K562 (cell line): ENCODE measurements at regions not wholly inside any gene's neighbourhood (a gene's known extent, or its start where the extent isn't known, plus 50 kb on each side); places are given as distances from the start of the nearest gene placed in this dataset.

Source experiments
- ARID3B ChIP-seq: fragments of 250-450 bp; sonication (Bioruptor Pico); IDR thresholded peaks from 2 replicates; pipeline ENCODE4 v1.4.0; 2020; ENCODE audit warnings: borderline replicate concordance
- CHAMP1 ChIP-seq: fragments of 450-650 bp; IDR thresholded peaks from 2 replicates; pipeline ENCODE4 v1.6.1; 2016; ENCODE audit warnings: mild to moderate bottlenecking
- DIDO1 ChIP-seq: fragments of 450-650 bp; IDR thresholded peaks from 2 replicates; pipeline ENCODE4 v1.6.1; 2016; ENCODE audit warnings: low read depth, missing biosample characterization, missing genetic modification characterization
- ETS1 ChIP-seq: conservative IDR thresholded peaks from 2 replicates; pipeline ENCODE4 v1.6.1; 2011; ENCODE audit warnings: low read depth, mild to moderate bottlenecking, low read length; ENCODE audit not compliant: control insufficient read depth
- EZH2 ChIP-seq: IDR thresholded peaks from 2 replicates; pipeline ENCODE4 v1.6.1; 2012; ENCODE audit warnings: low read depth, mild to moderate bottlenecking, inconsistent platforms, low read length, borderline replicate concordance
- GTF3C2 ChIP-seq: IDR thresholded peaks from 3 replicates; pipeline ENCODE4 v1.6.1; 2011; ENCODE audit warnings: borderline replicate concordance, mild to moderate bottlenecking, moderate library complexity; ENCODE audit not compliant: insufficient read length; ENCODE audit errors: extremely low read depth
- KDM2B ChIP-seq: fragments of 250-450 bp; sonication (Bioruptor Pico); IDR thresholded peaks from 2 replicates; pipeline ENCODE4 v1.8.0; 2021; ENCODE audit warnings: mild to moderate bottlenecking, moderate library complexity
- KLF16 ChIP-seq: IDR thresholded peaks from 2 replicates; pipeline ENCODE4 v1.6.1; 2016; ENCODE audit warnings: antibody characterized with exemption
- MBD2 ChIP-seq: sonication (generic); IDR thresholded peaks from 2 replicates; pipeline ENCODE4 v1.6.1; 2016; ENCODE audit warnings: low read depth, borderline replicate concordance
- SMAD3 ChIP-seq: fragments of 450-650 bp; formaldehyde crosslinking; conservative IDR thresholded peaks from 2 replicates; pipeline ENCODE4 v1.4.0; 2020; ENCODE audit warnings: mild to moderate bottlenecking
- TCF7 ChIP-seq: sonication (generic); IDR thresholded peaks from 2 replicates; pipeline ENCODE4 v1.6.1; 2016; ENCODE audit warnings: antibody characterized with exemption, borderline replicate concordance
- ZBTB11 ChIP-seq, 3 experiments: fragments of 200-800 bp in 1 of 3; fragments of 250-450 bp in 1 of 3; fragments of 450-650 bp in 1 of 3; sonication (Bioruptor Pico) in 1 of 3; sonication (Bioruptor generic) in 1 of 3; formaldehyde crosslinking in 1 of 3; IDR thresholded peaks; 2 replicates each; pipeline versions ENCODE4 v1.6.1 to v1.8.0; 2016 to 2022; ENCODE audit warnings: mild to moderate bottlenecking in 2 of 3, missing genetic modification characterization in 2 of 3, missing compliant biosample characterization in 1 of 3, moderate library complexity in 1 of 3
- ZNF717 ChIP-seq: fragments of 250-450 bp; sonication (Bioruptor Pico); IDR thresholded peaks from 2 replicates; pipeline ENCODE4 v1.5.0; 2021
- ZNF830 ChIP-seq: fragments of 250-450 bp; sonication (Bioruptor Pico); IDR thresholded peaks from 2 replicates; pipeline ENCODE4 v1.5.0; 2021; ENCODE audit warnings: mild to moderate bottlenecking

GRCh38 chr7:25495342-25496250, 267.3 kb upstream of the NPVF start (continued):
- TF ChIP-seq ARID3B (CRISPR knock-in tag) (no peak), DIDO1 (tag) (no peak), ZBTB11 (CRISPR knock-in tag; IDR thresholded peaks at IDR 0.05) (peak in 1 of 3 experiments; percentile 85; a peak in 2 of 6 replicates), ETS1 (peak; percentile 72; the same call in 1 of the 2 replicates), SMAD3 (no peak), KLF16 (peak; percentile 97), KDM2B (0 out of 2 replicates have a peak, but pooled peaks have one; percentile 19), TCF7 (peak; percentile 81; the same call in 1 of the 2 replicates), CHAMP1 (peak; percentile 61; the same call in 1 of the 2 replicates), ZNF717 (no peak), ZNF830 (CRISPR knock-in tag) (no peak), EZH2 (no peak; the same call in 1 of the 2 replicates), MBD2 (peak; percentile 84), GTF3C2 (no peak)
